T-helper 2 cell treated with Interferon-gamma antibody and Interleukin-4, amounts not matched to agents 100 ng/mL and 5 ng/mL, for 36 hours (primary cell): ENCODE measurements at regions not wholly inside any gene's neighbourhood (a gene's known extent, or its start where the extent isn't known, plus 50 kb on each side); places are given as distances from the start of the nearest gene placed in this dataset.

Source experiments
- intact Hi-C: fragments of 100-400 bp; cut with micrococcal nuclease; formaldehyde crosslinking; loops from one replicate; pipeline ENCODE4 v1.15.1; 2023

DNA sequence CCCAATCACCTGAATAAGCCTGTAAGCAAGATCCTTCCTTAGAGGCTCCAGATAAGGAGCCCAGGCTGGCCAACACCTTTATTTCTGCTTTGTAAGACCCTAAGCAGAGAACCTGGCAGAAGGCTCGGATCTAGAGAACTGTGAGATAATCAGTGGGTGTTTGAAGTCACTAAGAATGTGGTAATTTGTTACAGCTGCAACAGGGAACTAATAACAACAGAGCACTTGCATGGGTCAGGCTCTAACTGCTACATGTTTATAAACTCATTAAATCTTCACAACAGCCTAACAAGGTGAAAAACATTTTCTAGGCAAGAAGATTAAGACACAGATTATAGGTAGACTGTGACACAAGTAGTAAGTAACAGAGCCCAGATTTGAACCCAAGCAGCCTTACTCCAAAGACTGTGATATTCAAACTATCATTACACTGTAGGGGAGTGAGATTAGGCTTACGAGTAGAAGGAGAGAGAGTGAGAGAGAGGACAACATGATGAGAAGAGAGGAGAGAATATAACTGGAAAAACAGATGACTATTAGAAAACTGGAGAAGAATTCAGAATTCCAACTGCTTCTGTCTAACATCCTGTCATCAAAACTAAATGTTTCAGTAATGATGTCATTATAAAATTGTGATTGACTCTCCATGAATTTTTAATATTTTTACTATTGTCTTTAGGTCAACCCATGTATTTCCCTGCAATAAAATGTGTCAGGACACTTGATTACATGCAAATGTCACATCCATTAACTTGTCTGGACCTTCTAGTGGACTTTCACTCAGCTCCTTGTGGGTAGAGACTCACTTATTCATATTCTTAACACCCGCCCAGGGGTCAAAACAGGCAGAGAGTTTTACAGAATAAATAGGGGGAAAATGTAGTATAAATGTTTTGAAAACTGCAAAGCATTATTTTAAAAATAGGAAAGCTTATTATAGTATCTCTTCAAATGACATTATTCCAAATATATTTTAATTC, 290.9 kb upstream of the RGMB start:
- intact Hi-C loops = no loop called here

GRCh38 chr5:98483301-98483685, 290.2 kb upstream of the RGMB start:
- intact Hi-C loops = no loop called here

DNA sequence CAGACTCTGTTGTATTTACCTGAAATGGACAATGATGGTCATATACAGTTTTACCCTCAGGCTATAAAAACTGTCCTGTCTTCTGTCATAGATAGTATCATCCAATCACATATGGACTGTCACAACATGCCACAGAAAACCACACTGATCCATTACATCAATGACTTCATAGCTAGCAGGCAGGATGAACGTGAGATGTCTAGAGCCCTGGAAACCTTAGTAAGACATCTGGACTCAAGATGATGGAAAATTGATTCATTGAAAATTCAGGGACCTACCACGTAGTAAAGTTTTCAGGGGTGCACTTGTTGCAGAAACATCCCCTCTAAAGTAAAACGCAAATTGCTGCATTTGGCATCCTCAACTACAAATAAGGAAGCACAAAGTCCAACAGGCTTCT, 284.4 kb upstream of the RGMB start:
- intact Hi-C loops = no loop called here

DNA sequence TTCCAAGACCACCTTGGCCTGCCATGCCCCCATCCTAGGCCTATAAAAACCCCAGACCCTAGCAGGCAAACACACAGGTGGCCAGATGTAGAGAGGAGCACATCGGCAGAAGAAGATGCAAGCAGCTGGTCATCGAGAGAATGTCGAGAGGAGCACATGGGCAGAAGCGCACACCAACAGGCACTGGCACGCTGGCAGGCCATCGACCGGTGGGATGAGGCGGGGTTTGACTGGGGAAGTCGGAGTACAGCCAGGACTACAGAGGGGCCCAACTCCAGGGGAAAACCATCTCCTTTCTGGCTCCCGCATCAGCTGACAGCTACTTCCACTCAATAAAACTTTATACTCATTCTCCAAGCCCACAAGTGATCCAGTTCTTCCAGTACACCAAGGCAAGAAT, 283.1 kb upstream of the RGMB start:
- intact Hi-C loops = no loop called here

GRCh38 chr5:98492258-98492657, 281.2 kb upstream of the RGMB start:
- intact Hi-C loops = no loop called here

DNA sequence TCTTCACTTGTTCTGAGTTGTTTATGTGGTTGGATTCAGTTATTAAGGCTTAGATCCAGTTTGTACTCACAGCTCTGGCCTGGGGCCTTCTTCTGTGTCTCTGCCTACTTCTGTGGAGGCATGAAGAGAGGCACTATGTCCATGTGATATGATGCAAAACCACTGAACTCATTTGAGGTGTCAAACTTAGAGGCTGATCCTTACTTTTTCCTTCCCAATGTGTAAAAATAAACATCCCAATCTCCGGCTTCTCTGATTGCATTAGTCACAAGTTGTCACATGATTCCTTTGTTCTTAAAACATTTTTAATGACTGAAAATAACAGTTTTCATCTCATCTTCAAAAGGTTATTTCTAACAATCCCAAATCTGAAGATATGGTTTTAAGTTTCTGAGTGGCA, 276.0 kb upstream of the RGMB start:
- intact Hi-C loops = no loop called here

GRCh38 chr5:98498028-98498427, 275.4 kb upstream of the RGMB start:
- intact Hi-C loops = no loop called here

DNA sequence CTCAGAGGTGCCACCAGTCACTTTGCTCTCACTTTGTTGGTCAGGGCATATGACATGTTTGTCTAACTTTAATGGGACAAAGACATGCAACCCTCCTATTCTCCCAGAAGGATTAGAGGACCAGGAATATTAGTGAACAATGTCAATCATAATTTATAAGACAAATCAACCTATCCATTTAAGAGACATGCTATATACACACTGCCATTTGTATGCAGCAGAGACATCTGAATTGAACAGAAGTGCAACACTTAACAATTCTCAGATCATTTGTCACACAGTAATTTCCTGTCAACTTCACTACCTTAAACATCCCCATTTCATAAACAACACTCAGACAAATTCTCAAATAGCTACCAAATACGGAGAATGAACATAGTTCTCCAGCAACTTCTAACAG, 273.6 kb upstream of the RGMB start:
- intact Hi-C loops = no loop called here

GRCh38 chr5:98500811-98501210, 272.7 kb upstream of the RGMB start:
- intact Hi-C loops = no loop called here

GRCh38 chr5:98503616-98504015, 269.8 kb upstream of the RGMB start:
- intact Hi-C loops = no loop called here

DNA sequence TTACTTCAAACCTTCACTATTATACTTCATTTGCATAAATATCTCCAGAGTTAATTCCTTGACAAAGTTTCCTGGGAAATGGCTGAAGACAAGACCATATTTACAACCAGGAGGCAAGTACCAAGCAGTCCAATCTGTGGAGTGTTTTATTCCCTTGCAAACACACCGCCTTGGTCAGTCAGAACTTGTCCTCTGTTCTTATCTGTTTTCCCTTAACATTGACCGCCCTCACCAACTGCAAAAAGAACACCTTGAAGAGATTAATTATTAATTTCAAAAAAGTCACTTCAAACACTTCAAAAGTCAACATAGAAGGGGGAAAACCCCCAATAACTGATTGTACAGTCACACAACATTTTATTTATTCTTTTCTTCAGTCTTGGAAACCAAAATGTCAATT, 269.0 kb upstream of the RGMB start:
- intact Hi-C loops = no loop called here

GRCh38 chr5:98510143-98510985, 263.1 kb upstream of the RGMB start:
- intact Hi-C loops = no loop called here

GRCh38 chr5:98513380-98513779, 260.1 kb upstream of the RGMB start:
- intact Hi-C loops = no loop called here

GRCh38 chr5:98514215-98514614, 259.2 kb upstream of the RGMB start:
- intact Hi-C loops = no loop called here

DNA sequence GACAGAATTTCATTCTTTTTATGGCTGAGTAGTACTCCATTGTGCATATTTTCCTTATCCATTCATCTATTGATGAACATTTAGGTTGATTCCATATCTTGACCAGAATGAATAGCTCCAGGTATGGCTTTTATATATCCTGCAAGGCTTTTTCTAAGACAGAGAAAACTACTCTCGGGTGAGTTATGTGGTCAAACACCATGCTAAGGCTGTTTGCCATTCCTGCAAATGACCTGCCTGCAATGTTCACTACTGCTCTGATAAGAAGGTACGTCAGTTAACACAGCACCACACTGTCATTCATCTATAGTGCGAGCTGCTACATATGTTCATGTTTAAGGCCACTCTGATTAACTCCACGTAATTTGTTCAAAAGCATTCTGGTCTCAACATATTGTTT, 256.8 kb upstream of the RGMB start:
- intact Hi-C loops = no loop called here

DNA sequence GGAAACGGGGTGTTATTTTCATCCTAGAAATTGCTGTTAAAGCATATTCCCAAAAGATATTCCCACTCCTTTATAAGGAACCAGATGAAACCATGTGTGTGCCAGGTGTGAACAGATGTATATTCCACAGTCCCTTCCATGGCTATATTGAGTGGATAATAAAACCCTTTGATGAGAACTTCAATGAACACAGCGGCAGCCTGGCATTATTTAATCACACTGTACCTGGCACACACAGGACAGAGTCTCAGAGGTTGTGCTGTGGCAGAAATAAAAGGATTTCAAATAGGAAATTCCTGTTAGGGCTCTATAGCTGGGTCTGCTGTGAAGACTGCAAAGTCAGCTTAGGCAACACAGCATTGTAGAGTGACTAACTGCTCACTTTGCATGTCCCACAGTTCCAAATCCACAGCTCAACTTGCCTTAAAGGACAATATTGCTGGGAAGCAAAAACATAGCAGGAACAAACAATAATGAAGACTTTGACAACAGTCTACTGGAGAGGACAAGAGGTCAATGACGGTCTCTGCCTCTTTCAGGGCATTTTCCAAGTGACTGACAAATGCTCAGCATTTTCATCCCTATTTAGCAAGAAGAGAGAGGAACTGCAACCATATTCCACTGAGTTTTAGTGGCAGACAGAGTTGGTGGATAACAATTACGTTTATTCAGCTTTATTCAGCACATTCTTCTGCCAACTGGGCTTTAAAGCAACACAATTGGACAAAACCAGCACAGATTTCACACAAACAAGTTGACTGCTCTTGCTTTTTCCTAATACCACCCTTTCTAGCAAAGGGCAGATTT, 255.7 kb upstream of the RGMB start:
- intact Hi-C loops = no loop called here

- intact Hi-C loops = no loop called here
These were observed 254.7 kb upstream of the RGMB start for GRCh38 chr5:98518754-98519153.

GRCh38 chr5:98519571-98519970, 253.9 kb upstream of the RGMB start:
- intact Hi-C loops = no loop called here

DNA sequence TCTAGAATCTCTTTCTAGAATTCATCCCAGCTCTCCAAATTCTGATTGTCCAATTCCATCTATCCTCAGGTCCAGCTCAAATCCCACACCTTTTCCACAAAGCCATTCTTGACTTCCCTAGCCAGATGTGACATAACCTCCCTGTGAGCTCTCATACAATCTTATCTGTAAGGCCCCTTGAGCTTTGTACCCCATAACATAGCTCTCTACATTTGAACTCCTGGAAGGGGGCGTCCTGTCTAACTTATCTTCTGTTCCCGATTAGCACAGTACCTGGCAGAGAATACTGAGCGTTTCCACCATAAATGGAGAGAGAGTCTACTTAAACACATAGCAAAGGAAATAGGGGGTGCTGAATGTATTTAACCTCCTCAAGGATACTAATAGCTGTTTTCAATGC, 251.6 kb upstream of the RGMB start:
- intact Hi-C loops = no loop called here

- intact Hi-C loops = no loop called here
These were observed 248.7 kb upstream of the RGMB start for GRCh38 chr5:98524773-98525172.

DNA sequence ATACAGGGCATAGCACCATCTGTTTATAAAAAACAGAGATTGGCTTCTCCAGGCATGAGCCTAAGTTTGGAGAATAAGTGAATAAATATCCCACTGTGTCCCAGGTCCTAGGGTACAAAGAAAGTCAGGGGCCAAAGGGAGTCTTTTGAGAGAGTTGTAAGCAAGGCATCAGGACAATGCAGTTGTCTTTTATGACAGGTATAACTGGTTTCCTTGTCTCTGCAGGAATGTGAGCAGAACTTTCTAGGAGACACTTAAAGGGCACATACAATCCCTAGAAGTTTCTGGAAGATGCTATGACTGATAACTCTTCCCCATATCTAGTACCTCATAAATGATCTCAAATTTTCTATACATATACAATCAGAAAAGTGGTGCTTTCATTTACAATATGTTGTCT, 245.6 kb upstream of the RGMB start:
- intact Hi-C loops = no loop called here

GRCh38 chr5:98529321-98529720, 244.1 kb upstream of the RGMB start:
- intact Hi-C loops = no loop called here
